ENCODE measurements at regions not wholly inside any gene's neighbourhood (a gene's known extent, or its start where the extent isn't known, plus 50 kb on each side); places are given as distances from the start of the nearest gene placed in this dataset.
A peak's percentile ranks its signal among the peaks of the same experiment; 100 is the strongest.

- no peak for DNase-seq (ENCODE audit: insufficient read length, low spot score)
- TF ChIP-seq POLR2A (IDR thresholded peaks at IDR 0.05; ENCODE audit: low read depth, low read length): no peak
These were observed 92.3 kb upstream of the DCLK2 start for GRCh38 chr4:149985981-149986380.

GRCh38 chr4:149986917-149987316 lies 91.3 kb upstream of the DCLK2 start:
- TF ChIP-seq POLR2A (IDR thresholded peaks at IDR 0.05; ENCODE audit: low read depth, low read length): no peak
- FAIRE-seq: no peak
- no peak for DNase-seq (ENCODE audit: insufficient read length, low spot score)

More at GRCh38 chr4:149985981-149986380, 92.3 kb upstream of the DCLK2 start:
- FAIRE-seq: no peak

- FAIRE-seq (no peak), DNase-seq (ENCODE audit: insufficient read length, low spot score) (no peak)
- TF ChIP-seq POLR2A (IDR thresholded peaks at IDR 0.05; ENCODE audit: low read depth, low read length): no peak
These were observed 90.7 kb upstream of the DCLK2 start for GRCh38 chr4:149987330-149988086.

DNA sequence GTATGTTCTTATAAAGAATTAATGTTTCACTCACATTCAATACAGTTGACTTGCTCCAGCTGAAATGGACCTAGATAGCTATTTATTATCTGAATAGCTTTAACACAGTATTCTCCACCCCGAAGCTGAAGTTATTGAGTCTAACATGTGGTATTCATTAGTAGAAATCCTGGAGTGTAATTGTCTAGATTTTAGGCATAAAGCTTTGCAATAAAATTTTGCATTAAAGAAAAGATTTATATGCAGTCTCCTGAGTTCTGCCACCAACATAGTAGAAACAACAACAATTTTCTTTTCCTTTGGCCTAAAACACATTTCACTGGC lies 90.2 kb upstream of the DCLK2 start:
- no peak for DNase-seq (ENCODE audit: insufficient read length, low spot score)
- no peak for FAIRE-seq
- no peak for TF ChIP-seq POLR2A (IDR thresholded peaks at IDR 0.05; ENCODE audit: low read depth, low read length)

GRCh38 chr4:149993030-149993429 lies 85.2 kb upstream of the DCLK2 start:
- TF ChIP-seq POLR2A (IDR thresholded peaks at IDR 0.05; ENCODE audit: low read depth, low read length): no peak
- FAIRE-seq (no peak), DNase-seq (ENCODE audit: insufficient read length, low spot score) (no peak)

DNA sequence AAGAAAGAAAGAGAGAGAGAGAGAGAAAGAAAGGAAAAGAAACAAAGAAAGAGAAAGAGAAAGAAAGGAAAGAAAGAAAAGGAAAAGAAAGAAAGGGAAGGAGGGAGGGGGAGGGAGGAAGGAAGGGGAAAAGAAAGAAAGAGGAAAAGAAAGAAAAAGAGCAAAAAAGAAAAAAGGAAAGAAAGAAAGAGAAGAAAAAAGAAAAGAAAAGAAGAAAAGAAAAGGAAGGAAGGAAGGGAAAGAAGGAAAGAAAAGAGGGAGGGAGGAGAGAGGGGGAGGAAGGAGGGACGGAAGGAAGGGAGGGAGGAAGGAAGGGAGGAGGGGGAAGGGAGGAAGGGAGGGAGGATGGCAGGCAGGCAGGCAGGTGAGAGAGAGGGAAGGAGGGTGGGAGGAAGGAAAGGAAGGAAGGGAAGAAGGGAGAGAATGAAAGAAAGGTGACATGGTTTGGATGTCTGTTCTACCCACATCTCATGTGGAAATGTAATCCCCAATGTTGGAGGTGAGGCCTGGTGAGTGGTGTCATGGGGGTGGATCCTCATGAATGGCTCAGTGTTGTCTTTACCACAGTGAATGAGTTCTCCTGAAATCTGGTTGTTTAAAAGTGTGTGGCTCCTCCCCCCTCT lies 83.0 kb upstream of the DCLK2 start:
- DNase-seq (ENCODE audit: insufficient read length, low spot score) (no peak), FAIRE-seq (no peak)
- no peak for TF ChIP-seq POLR2A (IDR thresholded peaks at IDR 0.05; ENCODE audit: low read depth, low read length)

- peak; percentile 76 for FAIRE-seq
- no peak for DNase-seq (ENCODE audit: insufficient read length, low spot score)
- no peak for TF ChIP-seq POLR2A (IDR thresholded peaks at IDR 0.05; ENCODE audit: low read depth, low read length)
These were observed 80.3 kb upstream of the DCLK2 start for GRCh38 chr4:149997881-149998421.

DNA sequence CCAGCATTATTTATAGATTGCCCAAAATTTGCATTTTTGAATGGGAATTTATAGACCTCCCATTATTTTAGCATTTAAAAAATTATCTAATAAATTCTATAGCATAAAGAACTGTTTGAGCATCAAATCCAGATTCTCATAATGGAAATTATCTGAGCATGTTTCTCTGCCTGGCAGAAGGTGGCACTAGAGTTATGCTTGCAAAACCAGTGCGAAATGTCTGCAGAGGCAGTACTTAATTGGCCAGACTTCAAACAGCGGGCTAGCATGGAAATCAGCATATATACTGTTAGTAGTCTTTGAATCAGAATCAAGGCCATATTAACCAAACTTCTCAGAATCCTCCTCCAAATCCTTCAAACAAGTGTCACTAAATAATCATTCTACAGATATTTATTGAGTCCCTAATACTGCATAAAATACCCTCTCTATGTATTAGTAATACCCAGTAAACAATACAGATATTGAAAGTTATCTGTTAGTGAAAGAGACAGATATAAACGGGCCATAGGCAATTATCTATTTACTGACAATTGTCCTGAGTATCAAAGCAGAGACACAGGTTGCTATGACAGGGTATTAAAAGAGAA lies 78.7 kb upstream of the DCLK2 start:
- no peak for FAIRE-seq
- DNase-seq (ENCODE audit: insufficient read length, low spot score): no peak

GRCh38 chr4:150001815-150002214 lies 76.4 kb upstream of the DCLK2 start:
- DNase-seq (ENCODE audit: insufficient read length, low spot score): no peak
- no peak for TF ChIP-seq POLR2A (IDR thresholded peaks at IDR 0.05; ENCODE audit: low read depth, low read length)

More for the DNA sequence above, 78.7 kb upstream of the DCLK2 start:
- no peak for TF ChIP-seq POLR2A (IDR thresholded peaks at IDR 0.05; ENCODE audit: low read depth, low read length)

DNA sequence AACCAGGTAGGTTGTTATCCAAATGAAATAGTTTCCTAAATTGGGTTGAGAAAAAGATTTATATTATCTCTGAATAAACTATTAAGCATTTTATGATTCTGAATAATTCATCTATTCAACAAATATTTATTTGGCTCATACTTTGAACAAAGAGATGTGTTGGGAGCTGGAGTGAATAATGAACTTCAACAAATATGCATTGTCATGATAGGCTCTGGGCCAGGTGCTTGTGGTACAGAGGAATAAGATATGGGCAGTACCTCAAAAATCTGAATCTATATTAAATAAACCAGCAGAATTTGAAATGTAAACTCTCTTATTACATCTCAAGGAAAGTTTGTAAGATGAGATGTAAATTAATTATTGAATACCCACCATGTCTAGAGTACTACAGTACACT lies 75.7 kb upstream of the DCLK2 start:
- TF ChIP-seq POLR2A (IDR thresholded peaks at IDR 0.05; ENCODE audit: low read depth, low read length): no peak
- DNase-seq (ENCODE audit: insufficient read length, low spot score): no peak
- no peak for FAIRE-seq

More at GRCh38 chr4:150001815-150002214, 76.4 kb upstream of the DCLK2 start:
- no peak for FAIRE-seq

DNA sequence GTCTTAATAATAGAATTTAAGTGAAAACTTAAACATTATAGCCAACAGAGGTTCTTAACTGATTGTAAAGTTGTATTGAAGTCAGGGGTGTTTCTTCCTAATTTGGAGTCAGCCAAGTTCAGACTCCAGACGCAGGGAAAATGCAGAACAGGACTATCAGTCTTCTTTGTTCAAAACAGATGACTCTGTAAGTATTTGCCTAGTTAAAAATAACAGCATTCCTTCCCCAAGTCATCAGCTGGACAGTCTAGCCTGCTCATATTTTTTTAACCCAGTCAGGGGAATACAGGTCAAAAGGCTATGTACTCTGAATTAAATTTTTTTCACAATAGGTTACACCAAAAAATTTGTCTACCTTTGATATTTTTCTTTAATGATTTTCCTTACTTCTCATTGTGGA lies 73.8 kb upstream of the DCLK2 start:
- no peak for TF ChIP-seq POLR2A (IDR thresholded peaks at IDR 0.05; ENCODE audit: low read depth, low read length)
- FAIRE-seq (no peak), DNase-seq (ENCODE audit: insufficient read length, low spot score) (no peak)

GRCh38 chr4:150005537-150005936 lies 72.7 kb upstream of the DCLK2 start:
- DNase-seq (ENCODE audit: insufficient read length, low spot score) (no peak), FAIRE-seq (no peak)
- TF ChIP-seq POLR2A (IDR thresholded peaks at IDR 0.05; ENCODE audit: low read depth, low read length): no peak

DNA sequence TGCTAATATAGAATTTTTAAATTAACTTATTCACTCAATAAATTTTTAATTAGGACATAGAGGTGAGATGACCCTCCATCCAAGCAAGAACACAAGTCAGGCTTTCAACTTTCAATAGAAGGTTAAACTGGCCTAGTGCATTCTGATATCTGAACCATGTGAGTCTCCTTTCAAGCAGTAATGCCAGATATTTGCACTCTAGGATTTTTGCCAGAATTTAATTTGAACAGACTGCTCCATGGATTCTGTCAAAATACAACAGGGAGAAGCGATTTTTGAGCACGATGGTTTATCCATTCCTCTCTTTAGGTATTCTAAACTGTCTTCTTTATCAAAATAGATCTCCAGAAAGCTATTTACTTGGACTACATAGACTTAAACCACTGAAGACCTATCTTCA lies 72.0 kb upstream of the DCLK2 start:
- FAIRE-seq: no peak
- TF ChIP-seq POLR2A (IDR thresholded peaks at IDR 0.05; ENCODE audit: low read depth, low read length): no peak
- no peak for DNase-seq (ENCODE audit: insufficient read length, low spot score)

GRCh38 chr4:150007512-150007911 lies 70.7 kb upstream of the DCLK2 start:
- TF ChIP-seq POLR2A (IDR thresholded peaks at IDR 0.05; ENCODE audit: low read depth, low read length): no peak
- FAIRE-seq (no peak), DNase-seq (ENCODE audit: insufficient read length, low spot score) (no peak)

GRCh38 chr4:150008546-150008945 lies 69.7 kb upstream of the DCLK2 start:
- FAIRE-seq (no peak), DNase-seq (ENCODE audit: insufficient read length, low spot score) (no peak)
- no peak for TF ChIP-seq POLR2A (IDR thresholded peaks at IDR 0.05; ENCODE audit: low read depth, low read length)

All from H54 (cell line).